GM18498 (cell line): ENCODE measurements at regions not wholly inside any gene's neighbourhood (a gene's known extent, or its start where the extent isn't known, plus 50 kb on each side); places are given as distances from the start of the nearest gene placed in this dataset.

Experiments
- ATAC-seq: cut with Tn5 transposase; IDR thresholded peaks from one replicate; pipeline ENCODE4 v1.9.1; 2021; ENCODE audit warnings: mild to moderate bottlenecking, moderate library complexity; ENCODE audit not compliant: unreplicated experiment

DNA sequence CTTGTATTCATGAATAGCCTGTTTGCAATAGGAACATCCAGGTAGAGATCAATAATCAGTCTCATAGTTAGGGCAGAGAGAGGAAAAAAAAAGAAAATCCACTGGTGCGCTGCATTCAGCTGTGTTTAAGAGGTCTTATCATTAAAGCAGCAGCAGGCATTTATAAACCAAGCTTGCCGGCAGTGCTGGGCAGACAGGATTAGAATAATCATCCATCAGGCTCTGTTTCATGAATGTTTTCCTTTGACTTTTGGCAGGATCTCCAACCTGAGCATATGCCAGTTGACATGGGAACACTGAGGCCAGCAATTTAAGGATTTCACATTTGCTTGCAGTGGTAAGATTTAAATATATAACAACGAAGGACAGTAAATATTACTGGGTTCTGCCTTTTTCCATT is 305.2 kb upstream of the SEMA6D start:
- no peak for ATAC-seq

DNA sequence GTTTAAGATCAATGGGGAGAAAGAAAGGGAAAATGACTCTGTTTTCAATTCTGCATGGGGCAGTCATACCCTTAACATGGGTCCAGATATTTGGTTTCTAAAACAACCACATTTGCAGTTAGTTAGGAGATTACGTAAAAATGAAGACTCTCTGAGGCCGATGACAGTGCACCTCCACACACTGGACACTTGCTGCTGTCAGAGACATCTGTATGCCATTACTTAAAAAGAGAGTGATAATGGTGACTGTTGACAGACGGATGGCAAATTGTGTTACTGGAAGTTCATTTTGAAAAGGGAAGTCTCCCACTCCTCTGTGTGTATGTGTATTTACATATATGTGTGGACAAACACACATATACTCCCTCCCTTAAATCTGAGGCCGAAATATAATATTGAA is 304.5 kb upstream of the SEMA6D start:
- no peak for ATAC-seq

DNA sequence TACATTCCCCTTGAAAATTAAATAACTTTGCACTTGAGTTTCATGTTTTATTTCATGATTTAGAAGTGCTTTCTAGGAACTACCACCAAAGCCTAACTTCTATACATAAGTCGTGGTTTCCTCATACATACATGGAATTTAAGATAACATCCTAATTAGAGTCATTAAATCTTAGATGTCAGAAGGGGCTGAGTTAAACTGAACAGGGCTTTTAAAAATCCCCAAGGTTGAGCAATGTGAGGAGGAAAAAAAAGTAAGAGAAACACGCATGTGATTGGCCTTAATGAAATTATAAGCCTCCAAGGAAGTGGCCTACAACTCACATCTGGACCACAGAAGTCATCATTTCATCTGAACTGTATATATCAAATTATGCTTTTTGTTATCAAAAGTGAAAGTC is 303.1 kb upstream of the SEMA6D start:
- no peak for ATAC-seq

DNA sequence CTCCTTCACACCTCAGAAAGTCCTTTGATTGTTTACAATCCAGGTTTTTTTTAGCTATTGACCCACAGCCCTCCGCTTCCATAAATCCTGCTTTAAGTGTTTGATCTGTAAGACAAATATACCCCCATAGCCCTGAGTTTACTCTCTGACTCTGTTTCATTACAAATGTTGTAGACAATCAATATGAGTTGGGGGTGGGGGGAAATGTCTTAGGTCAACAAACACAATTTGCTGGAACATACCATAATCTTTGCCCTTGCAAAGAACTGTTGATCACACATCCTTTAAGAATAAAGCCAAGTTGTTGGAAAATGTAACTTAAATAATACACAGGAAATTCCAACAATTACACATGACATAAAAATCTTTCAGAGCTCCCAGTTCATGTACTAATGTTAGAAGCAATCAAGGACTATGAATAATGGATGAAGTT is 301.8 kb upstream of the SEMA6D start:
- ATAC-seq: no peak

DNA sequence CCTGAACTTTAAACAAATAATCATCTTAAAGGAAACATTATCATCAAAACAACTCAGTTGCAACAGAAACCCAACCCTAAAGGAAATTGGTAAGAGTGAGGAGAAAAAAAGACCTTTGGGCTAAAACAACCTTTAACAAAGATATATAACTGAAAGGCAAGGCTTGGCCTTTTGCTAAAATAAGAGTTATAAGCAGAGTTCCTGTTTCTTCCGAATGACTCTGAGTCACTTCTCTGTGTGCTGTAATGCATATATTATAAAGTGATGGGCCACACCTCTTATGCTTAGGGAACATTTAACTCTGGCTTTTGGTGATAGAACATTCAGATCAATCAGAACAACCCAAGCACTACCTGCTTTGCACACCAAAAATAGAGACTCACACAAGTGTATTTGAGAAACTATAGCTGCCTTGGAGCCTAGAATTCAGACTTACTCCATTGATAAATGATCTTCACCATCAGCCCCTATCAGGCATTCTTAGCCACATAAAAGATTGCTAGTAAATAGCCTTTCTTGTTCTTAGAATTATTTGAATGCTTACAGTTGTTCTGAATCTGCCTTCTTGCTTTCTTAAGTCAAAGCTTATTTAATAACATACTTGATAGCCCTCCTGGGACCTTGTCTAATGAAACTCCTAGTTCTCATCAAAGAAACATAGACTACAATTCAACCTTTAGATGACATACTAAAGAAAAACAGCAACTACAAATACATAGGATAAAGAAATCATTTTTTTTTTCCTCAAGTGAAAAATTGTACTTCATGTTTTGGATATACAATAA is 294.2 kb upstream of the SEMA6D start:
- no peak for ATAC-seq

DNA sequence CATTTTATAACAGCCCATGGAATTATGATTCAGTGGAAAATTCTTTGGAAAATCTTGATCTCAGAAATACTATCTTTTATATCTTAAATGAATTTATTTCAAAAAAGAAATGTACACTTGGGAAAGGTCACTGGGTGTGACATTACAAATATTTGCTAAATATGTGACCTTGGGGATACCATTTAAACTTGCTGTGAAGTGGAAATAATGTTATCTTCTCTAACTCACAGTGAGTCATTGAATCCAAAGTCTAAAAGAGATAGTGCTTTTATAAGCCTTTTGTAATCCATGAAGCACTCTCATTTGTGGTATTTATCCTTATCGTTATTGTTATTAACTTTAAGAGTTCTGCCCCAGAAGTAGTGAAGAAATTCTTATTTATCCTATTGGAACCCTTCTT is 289.8 kb upstream of the SEMA6D start:
- no peak for ATAC-seq

DNA sequence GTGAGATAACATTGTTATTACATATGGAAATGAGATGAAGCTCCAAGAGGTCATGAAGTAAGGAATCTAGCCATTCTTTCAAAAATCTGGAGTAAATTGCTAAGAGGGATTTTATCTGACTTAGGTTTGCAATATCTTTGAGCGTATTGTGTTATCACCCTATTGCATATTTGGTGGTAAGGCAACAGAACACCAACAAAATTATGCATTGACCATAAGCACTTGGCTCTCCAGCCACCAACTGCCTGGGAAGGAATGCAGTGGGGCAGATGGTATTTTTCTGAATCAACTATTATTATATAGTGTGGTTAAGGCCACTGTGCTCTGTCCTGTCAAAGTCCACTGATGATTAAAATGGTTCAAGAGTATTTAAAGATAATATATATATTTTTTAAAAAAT is 287.9 kb upstream of the SEMA6D start:
- no peak for ATAC-seq

DNA sequence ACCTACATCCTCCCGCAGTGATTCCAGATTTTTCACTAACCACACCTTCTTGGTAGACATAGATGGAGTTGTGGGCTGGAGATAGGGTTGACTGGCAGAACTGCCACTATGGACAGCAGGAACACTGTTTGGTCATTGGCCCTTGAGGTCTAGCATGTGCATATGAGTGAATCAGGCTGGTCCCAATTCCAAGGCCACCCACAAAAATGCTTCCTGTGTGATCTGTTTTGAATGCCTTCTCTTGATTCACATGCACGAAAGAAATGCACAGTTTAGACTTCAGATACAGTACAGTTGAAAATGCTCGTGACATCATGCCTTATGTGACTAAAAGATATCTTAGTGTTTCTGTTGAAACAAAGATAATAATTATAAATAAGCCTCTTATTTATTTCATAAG is 285.8 kb upstream of the SEMA6D start:
- no peak for ATAC-seq

DNA sequence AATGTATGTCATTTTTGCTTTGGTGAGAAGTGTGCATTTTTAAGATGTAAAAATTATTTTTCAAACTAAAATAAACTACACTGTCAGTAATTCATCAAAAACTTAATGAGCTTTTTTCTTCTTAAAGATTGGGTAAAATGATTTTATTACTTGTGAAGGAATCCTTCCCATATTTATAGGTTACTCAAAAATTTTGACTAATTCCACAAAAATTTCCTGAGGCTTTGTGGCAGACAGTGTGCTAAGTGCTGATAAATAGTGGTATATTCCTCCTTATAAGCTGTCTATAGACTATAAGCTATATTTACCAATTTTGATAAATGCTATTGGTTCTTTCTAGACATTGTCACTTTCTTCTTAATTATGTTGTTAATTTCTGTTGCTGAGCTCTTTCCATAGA is 284.5 kb upstream of the SEMA6D start:
- ATAC-seq: no peak

DNA sequence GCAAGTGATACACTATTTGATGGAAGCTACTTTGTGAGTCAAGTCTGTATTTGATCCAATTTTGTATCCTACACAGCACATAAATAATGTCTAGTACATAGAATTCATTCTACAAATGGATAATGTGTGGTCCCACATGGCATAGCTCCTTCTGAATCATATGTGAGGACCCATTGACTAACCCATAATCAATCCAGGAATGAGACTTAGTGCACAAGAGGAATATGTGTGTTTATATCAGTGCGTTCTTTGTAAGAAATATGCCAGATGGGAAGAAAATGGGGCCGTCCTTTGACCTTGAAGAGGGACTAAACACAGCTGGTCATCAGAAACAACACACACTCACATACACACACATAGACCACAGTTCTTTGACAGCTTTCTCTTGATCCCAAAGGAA is 282.7 kb upstream of the SEMA6D start:
- no peak for ATAC-seq

DNA sequence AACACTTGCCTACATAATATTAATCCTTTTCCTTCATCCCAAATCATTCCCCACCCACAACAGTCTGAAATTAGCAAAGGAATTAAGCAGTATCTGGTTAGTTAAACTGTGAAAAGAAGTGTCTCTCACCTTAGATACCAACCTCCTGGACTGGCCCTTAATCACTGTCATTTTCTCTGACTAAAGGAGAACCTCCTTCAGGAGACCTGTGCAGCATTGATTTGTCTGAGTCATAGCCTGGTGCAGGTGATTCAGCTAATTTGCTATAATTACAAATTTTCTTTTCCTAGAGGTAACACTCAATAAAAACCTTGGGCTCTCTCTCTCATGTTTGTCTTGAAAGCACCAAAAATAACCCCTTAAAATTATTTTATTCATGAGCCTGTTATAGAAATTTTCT is 279.8 kb upstream of the SEMA6D start:
- ATAC-seq: no peak

DNA sequence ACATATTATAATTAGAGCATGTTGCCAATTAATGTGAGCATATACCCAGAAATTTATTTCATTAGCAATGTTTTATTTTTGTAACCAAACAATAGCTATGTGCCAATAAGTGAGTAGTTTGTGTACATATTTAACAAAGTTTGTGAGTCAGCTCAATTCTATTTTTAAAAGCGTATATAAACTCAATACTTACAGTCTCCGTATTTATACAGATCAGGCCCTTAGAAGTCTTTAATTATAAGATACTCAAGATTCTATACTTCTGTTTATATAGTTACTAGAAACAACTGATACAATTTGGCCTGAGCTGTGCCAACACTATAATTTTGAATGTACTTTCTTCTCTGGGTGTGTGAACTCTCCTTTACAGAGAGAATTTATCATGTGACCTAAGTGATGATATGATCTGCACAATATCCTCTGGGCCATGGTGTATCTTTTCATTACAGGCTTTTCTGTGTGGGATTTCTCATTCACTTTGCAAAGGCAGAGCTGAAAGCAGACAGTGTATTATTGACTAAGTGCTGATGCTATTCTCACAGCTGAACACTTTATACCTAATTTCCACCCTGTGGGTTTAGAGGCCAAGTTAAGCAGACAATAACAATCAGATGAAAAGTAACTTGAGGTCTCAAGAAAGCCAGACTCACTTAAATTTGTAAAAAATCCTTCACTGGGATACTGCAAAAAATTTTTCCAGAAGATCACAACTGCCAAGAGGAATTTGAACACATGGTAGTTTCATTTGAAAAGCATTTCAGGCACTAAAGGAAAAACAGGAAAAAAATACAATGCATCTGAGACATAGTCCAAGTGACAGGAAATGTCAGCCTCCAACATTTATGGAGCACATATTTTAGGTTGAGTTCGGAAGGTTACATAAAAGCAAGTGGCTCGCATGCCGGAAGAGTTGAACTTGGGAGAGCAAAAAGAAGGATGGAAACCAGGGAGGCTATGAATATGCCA is 277.9 kb upstream of the SEMA6D start:
- no peak for ATAC-seq

DNA sequence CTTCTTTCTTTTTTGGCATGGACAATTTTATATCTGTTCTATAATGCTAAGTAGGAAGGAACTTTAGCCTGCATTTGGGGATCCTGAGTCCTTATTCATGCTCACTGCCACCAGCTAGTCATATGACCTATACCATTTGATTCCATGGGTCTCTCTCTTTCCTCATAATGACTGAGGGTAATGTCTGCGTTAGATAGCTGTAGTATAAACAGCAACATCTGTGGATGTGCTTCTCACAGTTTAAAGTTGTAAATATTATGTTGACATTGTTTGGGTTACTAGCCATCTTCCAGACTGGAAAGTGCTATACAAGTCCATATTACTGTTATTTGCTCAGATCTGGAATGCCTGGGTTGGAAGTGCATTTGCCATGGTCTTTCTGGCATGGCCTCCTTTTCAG is 274.9 kb upstream of the SEMA6D start:
- no peak for ATAC-seq

DNA sequence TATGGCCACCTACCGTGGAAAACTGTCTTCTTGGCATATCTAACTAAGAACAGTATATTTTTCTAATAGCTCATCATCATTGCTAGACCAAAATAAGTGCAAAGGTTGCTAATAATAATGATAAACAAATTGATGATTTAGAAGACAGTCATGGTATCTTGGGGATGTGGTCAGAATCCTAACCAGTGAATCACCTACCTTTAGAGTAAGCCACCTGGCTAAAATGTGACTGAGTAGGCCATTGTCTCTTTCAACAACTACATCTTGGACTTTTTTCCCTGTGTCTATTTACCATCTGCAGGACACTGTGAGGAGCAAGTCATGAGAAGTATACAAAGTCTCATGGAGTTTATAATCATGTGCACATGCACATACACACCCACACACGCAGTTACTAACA is 273.5 kb upstream of the SEMA6D start:
- ATAC-seq: no peak

DNA sequence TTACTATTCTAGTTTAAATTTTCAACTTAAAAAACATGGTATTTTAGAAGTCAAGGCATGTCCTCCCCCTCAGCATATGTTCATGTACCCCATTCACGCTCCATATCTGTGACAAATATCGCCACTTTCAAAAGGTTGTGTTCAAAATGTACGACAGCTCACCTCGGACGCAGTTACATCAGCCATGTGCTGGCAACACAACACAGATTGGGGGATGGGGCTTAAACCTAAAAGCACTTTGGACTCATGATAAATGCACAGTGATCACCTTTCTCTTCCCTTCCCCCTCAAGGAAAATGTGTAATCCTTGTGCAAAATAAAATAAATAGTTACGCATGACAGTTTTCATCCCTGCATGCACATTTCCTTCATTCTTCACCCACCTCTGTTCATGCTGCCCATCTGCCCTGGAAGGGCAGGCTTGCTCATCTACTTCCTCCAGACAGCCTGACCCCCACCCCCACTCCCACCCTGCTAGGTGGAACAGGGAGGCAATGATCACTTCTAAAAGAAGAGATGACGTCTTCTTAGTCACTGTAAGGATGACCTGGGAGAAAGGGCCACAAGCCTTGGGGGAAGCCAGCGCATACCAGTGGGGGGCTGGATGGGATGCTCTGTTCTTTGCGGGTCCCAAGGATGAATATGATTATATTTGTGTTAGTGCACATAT is 271.4 kb upstream of the SEMA6D start:
- no peak for ATAC-seq

DNA sequence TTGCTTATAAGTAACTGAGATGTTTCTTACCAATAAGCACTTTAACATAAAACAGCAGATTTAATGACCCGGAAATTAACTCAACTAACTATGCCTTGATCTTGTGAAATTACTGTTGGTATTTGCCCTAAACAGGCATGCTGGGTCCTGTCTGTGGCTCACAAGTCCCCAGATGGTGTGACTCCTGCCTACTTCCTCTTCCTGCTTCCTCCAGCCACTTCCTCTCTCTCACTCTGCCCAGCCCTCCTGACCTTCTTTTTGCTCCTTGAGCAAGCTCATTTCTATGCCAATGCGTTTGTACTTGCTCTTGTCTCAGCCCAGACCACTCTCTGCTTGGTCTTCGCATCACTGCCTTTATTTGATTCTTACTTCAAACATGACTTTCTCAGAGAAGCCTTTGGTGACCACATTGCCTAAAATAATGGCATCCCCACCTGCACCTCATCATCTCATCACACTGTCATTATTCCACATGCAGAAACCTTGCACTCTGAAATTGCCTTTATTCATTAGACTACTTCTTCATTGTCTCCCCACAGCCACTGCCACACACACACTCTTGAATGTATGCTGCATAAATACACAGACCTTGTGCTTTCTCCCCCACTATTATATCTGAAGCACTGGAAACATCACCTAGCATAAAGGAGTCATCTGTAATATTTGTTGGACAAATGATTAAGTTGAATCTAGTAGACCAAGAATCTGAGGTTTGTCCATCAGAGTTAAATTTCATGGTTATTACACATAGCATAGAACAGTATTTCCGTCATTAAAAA is 256.3 kb upstream of the SEMA6D start:
- no peak for ATAC-seq

DNA sequence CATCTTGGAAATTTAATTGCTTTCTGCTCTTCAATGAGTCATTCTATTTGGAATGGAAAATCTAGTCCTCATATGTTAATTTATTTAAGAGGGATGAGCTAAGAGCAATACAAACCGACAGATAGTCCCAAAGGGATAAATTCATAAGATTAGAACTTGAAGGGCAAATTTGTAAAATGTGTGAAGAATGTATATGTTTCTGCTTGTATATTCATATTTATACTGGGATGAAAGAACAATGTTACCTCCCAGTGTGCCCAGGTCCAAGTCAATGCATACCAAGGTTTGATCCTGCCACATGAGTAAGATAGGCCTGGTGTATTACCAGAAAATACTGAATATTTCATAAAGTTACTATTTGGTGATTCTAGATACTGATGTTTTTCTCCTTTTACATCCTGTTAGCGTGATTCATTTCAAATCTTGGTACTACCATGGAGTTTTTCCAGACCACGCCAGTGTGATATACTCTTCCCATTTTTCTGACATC is 255.6 kb upstream of the SEMA6D start:
- no peak for ATAC-seq

DNA sequence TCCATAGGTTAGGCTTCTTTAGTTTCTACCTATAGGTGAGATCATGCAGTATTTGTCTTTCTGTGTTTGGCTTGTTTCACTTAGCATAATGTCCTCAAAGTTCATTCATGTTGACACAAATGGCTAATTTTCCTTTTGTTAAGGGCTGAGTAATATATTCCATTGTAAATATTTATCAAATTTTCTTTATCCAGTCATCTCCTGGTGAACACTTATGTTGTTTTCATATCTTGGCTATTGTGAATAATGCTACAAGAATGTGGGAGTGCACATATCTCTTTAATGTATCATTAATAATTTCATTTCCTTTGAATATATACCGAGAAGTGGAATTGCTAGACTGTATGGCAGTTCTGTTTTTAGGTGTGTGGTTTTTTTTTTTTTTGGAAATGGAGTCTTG is 250.9 kb upstream of the SEMA6D start:
- ATAC-seq: no peak

DNA sequence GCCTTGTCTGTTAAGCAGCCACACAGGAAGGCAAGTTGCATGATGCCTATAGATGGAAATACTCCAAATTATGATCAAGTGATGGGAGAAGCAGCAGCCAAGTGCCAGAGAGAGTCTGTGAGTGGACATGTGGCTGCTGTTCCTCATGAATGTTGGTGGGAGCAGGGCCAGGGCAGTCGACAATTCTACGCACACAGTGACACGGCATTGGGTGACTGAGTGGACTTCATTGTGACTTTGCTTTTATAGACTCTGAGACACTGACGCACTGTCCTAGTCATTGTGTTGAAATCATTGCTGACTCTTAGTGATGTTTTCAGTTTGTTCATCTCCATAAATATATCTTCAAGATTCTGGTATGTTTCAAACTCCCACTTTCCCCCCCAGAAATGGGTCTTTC is 246.3 kb upstream of the SEMA6D start:
- ATAC-seq: no peak

DNA sequence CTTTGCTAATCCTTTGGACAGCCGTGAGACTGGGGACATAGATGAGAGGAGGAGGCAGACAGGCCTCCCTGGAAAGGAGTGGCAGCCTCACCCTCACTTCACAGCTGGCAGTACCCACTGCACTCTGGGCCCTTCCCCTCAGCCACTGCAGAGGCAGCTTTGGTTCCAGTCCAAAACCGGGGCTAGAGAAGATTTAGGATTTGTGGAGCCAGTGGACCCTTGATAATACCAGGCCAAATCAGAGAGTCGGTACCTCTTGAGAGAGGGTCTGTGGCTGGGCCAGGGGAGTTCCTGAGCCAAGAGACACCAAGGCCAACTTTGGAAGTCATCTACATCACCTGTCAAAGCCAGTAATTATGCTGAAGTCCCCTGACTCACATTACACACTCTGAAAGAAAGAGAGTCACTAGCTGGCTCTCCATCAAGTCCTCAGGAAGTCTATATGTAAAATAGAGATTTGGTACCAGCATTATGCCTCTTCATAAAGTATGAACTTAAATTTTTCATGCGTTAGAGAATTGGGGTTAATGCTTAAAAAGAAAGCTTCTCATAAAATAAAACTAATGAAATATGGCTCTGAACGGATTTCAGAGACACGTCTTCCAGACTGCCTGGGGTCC is 244.1 kb upstream of the SEMA6D start:
- no peak for ATAC-seq
